ENCODE measurements at regions not wholly inside any gene's neighbourhood (a gene's known extent, or its start where the extent isn't known, plus 50 kb on each side); places are given as distances from the start of the nearest gene placed in this dataset.
"Not testable (repeated sequence)": the region's sequence is repeated elsewhere in the genome, so short reads cannot be mapped to it uniquely, and the experiment has no call there.

DNA sequence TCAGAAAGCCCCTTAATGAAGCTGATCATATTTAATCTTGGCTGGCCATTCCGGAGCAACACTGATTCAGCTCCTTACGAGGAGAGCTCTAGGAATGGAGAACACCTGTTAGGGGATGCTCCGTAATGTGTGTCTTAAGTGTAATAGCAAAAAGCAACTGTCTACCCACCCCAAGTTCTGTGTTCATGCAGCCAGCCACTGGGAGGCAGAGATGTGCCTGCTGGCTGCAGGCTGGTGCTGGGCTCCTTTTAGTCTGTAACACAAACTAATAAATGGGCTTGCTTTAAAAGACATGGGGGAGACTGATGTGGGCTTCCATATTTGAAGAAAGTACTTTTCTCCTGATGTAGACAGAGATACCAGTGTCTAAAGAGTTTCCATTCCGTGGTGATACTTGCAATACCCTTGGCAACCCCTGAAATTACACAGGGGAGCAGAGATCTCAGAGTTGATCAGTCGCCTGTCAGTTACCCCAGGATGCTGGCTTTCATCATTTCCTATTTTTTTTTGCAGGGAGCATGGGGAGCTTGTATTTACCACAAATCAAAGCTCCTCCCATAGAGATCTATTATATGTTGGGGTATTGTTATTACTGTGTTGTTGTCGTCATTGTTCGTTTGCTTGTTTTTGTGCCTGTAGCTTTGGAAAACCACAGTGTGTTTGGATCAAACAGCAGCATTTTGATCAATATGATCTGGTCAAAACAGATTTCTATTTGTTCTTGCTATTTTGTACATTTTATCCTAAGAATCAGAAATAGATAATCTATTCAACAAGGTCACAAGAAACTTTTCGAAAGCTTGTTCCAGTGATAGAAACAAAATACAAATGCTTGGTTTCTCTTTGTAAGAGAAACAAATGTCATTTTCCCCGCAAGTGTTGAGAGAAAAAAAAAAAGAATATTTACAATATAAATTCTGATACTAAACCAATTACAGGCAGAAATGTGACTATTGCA lies 65.8 kb downstream of the MTX3 start:
- peak; percentile 15 for DNase-seq

DNA sequence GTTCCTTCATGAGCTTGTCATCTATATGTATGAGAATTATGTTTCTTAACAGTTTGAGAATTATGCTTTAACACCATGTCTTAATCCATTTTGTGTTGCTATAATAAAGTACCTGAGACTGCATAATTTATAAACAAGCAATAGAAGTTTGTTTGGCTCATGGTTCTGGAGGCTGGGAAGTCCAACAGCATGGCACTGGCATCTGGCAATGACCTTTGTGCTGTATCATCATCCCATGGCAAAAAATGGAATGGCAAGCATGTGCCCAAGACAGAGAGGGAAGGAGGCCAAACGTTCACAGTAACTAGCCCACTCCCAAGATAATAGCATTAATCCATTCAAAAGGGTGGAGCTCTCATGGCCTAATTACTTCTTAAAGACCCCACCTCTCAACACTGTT lies 67.6 kb downstream of the MTX3 start:
- no peak for DNase-seq

DNA sequence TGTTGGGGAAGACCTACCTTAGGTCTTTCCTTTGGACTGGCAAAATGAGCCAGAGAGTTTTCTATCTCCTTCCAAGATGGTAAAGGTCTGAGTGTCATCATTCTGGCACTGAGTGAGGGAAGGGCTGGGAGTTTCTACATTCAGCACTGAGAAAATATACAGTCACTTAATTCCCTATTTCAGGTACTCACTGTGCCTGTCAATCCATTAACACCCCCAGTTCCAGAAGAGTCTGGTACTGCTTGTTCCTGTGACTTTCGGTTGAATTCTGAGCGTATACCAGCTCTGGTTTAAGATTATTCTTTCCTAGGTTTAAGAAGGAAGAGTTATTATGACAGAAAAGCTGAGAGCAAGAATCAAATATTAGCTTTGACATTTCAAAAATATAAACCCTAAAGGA lies 68.4 kb downstream of the MTX3 start:
- DNase-seq, result no peak

DNA sequence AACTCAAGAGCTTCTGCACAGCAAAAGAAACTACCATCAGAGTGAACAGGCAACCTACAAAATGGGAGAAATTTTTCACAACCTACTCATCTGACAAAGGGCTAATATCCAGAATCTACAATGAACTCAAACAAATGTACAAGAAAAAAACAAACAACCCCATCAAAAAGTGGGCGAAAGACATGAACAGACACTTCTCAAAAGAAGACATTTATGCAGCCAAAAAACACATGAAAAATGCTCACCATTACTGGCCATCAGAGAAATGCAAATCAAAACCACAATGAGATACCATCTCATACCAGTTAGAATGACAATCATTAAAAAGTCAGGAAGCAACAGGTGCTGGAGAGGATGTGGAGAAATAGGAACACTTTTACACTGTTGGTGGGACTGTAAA lies 83.6 kb downstream of the MTX3 start:
- not testable (repeated sequence) for DNase-seq

DNA sequence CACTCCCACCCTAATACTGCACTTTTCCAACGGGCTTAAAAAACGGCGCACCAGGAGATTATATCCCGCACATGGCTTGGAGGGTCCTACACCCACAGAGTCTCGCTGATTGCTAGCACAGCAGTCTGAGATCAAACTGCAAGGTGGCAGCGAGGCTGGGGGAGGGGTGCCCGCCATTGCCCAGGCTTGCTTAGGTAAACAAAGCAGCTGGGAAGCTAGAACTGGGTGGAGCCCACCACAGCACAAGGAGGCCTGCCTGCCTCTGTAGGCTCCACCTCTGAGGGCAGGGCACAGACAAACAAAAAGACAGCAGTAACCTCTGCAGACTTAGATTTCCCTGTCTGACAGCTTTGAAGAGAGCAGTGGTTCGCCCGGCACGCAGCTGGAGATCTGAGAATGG lies 88.5 kb downstream of the MTX3 start:
- not testable (repeated sequence) for DNase-seq

DNA sequence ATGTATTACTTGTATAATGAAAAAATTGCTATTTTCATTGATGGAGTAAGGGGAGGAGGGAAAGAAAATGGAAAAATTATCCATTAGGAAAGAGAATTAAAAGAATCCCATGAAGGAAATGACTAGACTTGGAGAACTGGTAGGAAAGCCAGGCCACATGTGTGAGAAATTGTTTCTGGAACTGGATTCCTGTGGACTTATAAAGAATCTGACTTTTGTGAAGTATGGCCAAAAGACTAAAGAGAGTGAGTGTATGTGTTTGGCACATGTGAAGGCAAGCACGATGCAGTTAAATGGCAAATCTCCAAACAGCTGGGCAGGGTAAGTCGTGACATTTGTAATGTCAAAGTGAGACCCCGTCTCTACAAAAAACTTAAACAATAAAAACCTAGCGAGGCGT lies 89.4 kb downstream of the MTX3 start:
- DNase-seq, result peak; percentile 10

DNA sequence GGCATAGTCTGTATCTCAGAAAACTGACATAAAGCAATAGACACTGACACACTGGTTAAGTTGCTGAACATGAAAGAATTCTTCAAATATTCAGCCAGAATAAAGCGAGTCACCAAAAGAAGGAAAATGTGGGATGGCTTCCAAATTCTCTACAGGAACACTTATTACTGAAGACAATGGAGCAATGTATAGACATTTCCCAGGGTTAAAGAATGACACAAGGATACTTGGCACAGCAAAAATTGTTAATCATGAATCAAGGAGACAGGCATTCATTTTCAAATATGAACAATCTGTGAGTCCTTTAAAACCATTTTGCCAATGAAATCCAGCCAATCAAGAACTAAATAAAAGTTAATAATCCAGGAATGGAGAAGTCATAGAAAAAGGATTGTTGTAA lies 92.5 kb downstream of the MTX3 start:
- peak; percentile 62 for DNase-seq

DNA sequence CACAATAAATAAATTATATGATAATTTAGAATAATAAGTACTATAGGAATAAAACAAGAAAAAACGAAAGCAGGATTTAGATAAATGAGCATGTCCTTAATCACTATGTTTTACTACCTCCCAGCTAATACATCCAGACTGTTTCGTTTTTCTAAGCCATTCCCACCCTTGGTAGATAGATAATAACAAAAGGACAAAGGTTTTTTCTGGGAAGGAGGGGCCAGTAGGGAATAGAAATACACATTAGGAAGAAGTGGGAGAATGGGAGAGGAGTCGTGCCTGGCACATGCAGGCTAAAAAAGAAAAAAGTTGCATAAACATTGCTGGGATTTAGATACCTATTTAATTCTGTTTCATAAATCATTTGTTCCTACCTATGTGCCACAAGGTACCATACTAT lies 97.1 kb downstream of the MTX3 start:
- DNase-seq, result no peak

DNA sequence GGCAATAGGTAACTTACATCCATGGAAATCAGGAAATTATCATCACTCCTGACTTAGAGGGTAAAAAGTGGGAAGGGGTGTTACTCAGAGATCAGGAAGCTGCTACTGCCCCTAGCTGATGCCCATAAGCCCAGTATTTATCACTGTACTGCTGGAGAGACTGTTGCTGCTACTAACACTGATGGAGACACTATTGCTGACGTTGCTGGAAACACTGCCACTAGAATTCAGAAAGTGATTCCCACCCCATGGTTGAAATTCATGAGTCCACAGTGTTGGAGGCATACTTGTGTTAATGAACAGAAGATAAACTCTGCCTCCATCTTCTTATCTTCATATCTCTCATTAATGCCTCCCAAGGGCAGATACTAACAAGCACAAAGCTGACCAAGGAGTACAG lies 97.6 kb downstream of the MTX3 start:
- DNase-seq, result no peak

DNA sequence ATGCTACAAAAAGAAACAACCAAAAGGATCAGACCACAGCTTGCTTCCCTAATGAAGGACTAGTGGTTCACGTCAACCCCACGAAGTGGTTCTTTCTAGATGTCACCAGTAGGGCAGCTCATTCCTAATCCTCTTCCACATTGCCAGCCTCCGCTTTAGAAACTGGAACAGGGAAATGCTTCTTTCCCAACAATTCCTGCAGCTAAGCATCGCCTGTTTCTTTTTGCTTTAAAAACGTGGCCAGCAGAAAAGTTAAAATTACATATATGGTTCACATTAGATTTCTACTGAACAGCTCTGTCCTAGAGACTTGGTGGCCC lies 100.2 kb downstream of the MTX3 start:
- no peak for DNase-seq

DNA sequence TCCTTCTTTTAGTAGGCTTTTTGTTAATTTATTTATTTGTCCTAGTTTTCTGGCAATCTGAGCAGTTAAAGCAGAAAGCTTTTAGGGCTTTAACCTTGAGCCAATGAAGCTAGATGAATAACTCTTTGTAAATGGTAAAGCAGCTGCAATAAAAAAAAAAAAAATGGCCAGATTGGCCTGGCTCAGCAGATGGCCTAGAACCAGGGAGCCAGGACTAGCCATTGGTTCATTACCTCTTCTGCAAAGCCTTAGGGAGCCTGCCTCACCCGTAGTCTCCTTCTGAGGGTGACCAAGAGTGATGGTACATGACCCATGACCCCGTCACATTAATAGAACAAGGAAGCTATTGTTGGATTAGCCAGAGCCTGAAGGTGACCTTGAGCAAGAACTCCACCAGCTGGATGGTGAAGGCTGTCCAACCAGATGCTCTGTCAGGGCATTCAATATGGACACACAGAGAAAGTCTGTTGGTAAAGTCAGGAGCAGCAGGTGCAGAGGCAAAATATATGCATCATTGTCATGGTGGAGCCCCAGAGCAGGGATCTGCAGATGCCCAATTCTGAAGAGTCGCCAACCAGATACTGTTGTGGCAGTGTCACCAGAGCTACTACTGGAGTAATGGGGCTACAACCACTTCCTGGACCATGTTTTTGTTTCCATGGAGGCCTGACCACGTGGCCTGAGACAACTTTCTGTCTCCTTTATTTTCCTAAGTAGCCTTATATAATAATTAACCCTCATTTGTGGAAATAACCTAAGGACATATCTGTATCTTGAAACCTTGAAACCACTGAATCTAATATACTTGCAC lies 100.7 kb downstream of the MTX3 start:
- no peak for DNase-seq

DNA sequence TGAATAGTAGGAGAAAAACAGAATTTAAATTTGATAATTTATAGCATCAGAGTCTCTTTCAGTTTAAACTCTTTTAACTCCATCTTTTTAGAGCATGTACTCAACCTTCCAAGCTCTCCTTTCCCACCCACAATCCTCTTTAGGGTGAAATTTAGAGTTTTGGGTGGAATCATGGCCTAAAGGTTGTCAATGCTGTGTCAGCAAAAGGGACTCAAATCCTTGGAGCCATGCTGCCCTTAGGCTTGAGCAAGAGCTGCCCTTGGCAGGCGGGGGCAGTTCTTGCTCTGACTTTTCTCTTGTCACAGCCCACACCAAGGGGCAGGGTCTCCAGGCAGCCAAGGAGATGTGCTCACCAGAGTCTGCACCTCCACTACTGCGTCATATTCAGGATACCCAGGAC lies 102.4 kb downstream of the MTX3 start:
- DNase-seq, result no peak

DNA sequence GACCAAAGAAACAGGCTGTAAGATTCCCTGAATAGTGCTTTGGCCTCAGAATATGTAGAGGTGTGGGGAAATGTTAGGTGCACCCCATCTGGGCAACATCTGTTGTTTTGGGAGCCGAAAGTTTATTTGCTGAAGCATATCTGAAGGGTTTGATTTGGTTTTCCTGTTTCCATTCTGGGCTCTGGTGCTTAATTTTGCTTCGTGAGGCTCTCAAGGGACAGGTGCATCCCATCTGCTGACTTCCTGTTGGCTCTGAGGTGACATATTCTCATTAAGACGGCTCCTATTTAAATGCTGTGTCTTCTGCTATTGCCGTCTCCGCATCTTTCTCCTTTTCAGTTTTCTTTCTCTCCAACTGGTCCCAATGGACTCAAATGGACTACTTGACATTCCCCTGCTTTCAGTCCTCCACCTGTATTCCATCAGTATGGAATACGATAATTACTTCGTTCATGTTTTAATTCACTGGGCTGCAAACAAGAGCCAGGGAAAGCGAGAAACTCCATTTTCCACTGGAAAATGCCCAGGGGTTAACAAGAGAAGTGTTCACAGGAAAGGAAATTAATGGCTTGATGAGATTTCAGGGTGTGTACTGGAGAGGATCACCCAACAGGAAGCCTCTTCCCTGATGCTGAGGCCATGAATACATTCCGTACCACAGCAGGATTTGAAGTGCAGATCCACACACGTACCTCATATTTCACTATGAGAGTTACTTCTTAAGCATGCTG lies 104.0 kb downstream of the MTX3 start:
- no peak for DNase-seq

DNA sequence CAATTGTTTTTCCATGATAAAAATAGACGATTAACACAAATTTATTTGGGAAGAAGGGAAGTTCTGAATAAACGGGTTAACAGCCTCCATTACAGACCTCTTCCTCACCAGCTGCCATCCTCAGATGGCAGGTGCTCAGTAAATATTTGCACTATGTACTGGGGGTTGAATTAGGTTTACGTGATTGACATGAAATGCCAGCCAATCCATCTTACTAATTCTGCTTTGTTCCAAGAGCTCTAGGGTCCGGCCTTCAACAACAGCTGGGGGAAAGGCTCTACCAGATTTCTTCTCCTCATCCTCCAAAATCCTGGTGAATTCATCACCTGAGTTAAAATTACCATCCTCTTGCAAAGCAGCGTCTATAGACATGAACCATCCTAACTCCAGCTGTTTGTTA lies 104.6 kb downstream of the MTX3 start:
- DNase-seq, result no peak

DNA sequence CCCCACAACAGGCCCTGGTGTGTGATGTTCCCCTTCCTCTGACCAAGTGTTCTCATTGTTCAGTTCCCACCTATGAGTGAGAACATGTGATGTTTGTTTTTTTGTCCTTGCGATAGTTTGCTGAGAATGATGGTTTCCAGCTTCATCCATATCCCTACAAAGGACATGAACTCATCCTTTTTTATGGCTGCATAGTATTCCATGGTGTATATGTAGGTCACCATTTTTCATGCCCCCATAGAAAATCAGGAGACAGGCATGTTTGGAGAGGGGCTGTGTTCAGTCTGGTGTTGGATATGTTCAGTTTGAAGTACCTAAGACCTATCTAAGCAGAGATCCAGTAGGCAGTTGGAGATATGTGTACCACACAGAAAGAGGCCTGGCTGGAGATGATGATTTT lies 111.2 kb downstream of the MTX3 start:
- DNase-seq, result not testable (repeated sequence)

DNA sequence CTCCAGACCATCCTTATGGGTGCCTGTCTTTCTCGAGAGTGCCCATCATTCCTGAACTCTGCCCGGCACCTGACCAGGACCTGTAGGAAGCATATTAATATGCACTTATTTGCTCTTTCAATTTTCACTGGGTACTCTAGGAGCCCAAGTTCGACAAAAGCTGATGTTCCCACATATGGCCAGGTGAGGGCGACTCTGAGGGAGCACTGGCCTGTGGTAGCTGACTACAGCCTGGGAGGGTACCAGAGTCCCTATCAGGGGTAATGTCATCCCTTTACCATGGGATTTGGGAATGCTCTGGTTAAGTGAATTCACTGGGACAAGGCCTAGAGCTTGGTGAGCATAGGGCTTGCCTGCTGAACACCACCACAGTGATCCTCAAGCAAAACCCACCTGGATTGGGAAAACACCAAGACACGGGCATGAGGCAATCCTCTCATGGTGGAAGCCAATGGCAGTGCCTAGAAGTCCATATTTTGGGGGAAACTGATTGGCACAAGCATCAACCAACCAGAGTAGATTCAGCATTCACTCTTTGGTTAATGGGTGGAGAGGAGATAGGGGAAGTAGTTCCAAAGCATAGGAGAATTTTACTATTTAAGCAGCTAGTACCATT lies 112.2 kb downstream of the MTX3 start:
- DNase-seq, result no peak

DNA sequence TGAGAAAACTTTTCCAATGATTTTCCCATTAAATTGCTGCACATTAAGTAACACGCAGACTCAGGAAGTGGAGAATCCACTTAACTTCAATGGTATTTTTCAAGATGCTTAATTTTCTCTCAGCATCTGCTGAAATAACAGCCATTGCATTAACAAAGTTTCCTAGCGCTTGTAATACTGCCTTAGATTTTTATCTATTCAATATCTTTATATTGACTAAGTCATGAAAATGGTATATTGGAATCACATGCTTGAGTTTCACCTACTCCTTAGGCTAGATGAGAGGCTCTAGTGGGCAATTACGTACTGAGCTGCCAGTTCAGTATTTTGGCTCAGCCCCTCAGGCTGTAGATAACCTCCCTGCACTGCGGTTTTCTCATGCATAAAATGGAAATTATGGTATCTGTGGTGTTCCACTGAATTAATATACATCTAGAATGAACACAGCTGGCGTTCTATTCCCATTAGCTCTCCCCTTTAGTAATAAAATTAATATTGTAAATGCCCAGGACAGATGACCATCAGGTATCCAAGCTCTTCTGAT lies 112.9 kb downstream of the MTX3 start:
- DNase-seq, result no peak

DNA sequence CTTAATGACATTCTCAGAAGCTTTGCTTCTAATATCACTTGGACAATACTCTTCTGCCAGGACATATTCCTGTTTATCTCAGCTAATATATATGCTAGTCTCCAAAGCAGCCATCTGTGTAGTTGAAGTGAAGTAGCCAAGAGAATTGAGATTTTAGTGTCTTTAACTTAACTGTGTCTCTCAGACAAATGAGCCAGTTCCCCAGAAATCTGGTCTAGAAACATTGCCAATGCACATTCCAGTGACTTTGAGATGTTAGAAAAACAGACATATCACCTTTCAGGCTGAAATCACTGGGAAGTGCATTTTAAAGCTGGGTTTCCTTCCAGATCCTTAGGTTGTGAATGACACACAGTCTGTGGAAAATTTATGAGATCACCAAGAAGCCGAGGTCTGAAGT lies 114.6 kb downstream of the MTX3 start:
- peak; percentile 75 for DNase-seq

DNA sequence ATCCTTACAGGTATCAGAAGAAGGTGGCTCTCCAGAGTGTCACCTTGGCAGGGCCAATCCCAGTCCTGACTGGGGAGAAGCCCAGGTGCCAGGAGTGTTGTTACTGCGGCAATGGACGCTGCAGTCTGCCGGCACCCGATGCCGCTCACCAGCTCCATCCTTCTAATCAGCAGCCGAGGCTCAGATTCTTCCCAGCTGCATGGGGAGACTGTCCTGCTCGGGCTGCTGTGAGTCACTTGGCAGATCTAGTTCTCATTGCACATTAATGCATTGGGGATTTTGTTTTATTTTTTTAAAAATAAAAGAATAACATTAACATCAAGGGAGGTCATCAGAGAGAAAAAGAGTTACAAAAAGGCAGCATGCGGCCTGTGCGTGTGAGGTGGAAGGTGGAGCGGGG lies 115.8 kb downstream of the MTX3 start:
- DNase-seq, result peak; percentile 58

DNA sequence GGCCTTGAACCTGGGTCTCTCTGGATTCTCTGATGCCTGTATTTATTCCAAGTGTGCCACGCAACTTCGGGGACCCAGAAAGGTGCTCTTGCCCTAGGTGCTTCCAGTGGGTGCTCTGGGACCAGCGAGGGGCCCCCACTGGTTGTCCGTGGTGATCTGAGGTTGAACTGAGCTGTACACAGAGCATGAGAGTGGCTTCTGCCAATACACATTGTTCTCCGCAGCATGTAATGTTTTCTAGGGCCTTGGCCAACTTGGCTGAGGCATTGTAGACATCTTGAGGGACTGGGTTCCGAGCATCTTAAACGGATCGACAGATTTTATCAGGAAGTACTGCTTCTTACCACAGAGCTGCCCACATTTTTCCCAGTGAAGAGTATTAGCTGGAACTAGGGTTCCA lies 117.9 kb downstream of the MTX3 start:
- no peak for DNase-seq

DNA sequence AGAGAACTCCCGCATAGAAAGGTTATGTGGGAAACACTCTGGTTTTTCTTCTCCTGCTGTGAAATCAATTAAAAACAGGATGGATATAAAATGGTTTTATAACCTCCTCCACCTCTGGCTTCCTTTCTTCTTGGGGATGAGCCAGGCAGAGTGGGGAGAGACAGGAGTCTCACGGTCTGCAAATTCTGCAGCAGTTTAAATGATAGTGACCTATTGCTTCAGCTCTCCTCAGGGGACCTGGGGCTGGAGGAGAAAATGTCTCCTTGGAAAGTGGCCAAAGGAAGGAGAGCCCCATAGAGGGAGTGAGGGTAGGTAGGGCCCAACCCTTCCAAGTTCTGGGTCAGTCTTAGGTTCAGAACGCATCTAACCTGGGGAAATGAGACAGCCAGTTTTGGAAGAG lies 118.8 kb downstream of the MTX3 start:
- peak; percentile 46 for DNase-seq

DNA sequence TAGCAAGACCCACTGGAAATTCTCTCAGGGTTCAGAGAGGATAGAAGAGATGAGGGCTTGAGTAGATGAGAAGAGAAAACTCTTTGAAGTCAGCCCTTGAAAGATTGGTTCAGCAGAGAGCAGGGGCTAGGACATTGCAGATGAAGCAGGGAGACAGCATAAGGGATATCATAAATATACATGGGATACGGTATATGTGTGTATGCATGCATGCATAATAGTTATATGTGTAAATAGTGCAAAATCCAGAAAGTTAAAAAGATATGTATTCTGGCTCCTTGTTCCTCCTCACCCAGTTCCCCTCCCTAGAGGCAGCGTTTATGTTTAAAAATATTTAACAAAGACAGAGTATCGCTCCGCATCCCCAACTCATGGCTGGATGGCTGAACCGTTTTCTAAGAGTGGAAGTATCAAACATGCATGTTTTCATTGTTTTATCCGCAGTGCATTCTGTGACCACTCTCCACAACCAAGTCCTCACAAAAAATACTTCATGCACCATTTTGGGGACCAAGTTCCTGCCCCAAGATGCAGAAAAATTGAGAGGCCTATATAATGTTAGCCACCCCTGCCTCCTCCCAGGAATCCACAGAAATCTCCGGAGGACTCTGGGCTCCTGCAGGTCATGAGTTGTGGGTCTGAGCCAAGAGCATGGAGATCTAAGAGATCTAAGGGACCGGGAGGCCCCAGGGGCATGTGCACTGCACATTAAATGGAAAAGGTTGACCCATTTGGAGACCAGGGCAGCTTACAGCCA lies 119.5 kb downstream of the MTX3 start:
- DNase-seq, result no peak

Data from fibroblast of upper back skin (primary cell).